Left lung (tissue), 4 donors: ENCODE measurements at regions not wholly inside any gene's neighbourhood (a gene's known extent, or its start where the extent isn't known, plus 50 kb on each side); places are given as distances from the start of the nearest gene placed in this dataset.

Experiments used
- ATAC-seq: fragments of 200-7000 bp; cut with Tn5 transposase; one replicate; pipeline ENCODE4 v1.9.1; 2020; ENCODE audit warnings: moderate library complexity
- DNase-seq, 4 donors: peaks; one replicate each; pipeline ENCODE4 v3.0.0-alpha.2; 2013 to 2020
- H3K27ac ChIP-seq, 2 donors: fragments of 200-600 bp; sonication (generic) in 1 of 2; one replicate each; pipeline versions ENCODE4 v1.5.0 to v1.8.0; 2020 to 2021
- H3K27me3 ChIP-seq, 2 donors: fragments of 200-600 bp; sonication (generic) in 1 of 2; one replicate each; pipeline versions ENCODE4 v1.5.0 to v1.8.0; 2020 to 2021
- H3K36me3 ChIP-seq, 2 donors: fragments of 200-600 bp; sonication (generic) in 1 of 2; one replicate each; pipeline versions ENCODE4 v1.5.0 to v1.8.0; 2020 to 2021
- H3K4me1 ChIP-seq, 2 donors: fragments of 200-600 bp; one replicate each; pipeline ENCODE4 v1.8.0; 2021
- H3K4me3 ChIP-seq, 2 donors: fragments of 200-600 bp; sonication (generic) in 1 of 2; one replicate each; pipeline versions ENCODE4 v1.5.0 to v1.8.0; 2020 to 2021; ENCODE audit warnings: mild to moderate bottlenecking in 1 of 2
- H3K9me3 ChIP-seq, 2 donors: fragments of 200-600 bp; sonication (generic) in 1 of 2; one replicate each; pipeline versions ENCODE4 v1.5.0 to v1.8.0; 2020 to 2021
- CTCF ChIP-seq, 2 donors: fragments of 200-600 bp; sonication (generic) in 1 of 2; IDR thresholded peaks; one replicate each; pipeline versions ENCODE4 v1.5.0 to v1.8.0; 2021; ENCODE audit warnings: antibody characterized with exemption in 2 of 2
- intact Hi-C, 2 donors: fragments of 100-400 bp; cut with DNase I; formaldehyde crosslinking; loops; one replicate each; pipeline versions ENCODE4 v1.11.2 to v1.14.2; 2022
- donor health status: DM: no; HTN: yes; CAD: no.
- donor health status: DM: no; HTN: no; CAD: no.

GRCh38 chr6:153442096-153442495 lies 311.0 kb upstream of the RGS17 start:
- DNase-seq (no peak), ATAC-seq (no peak)
- Histone ChIP-seq H3K4me1 (no peaks in the 10 kb centered on the region), H3K27me3 (no peaks in the 10 kb centered on the region), H3K4me3 (no peak overlapping the region), H3K36me3 (no peaks in the 10 kb centered on the region), H3K9me3 (peaks cover 0 to 17% of the 10 kb centered on the region in 2 donors), H3K27ac (no peak overlapping the region)
- intact Hi-C loops: no loop called here
- TF ChIP-seq CTCF (IDR thresholded peaks at IDR 0.05): no peak

- ATAC-seq: no peak
- Histone ChIP-seq H3K9me3 (no peaks in the 10 kb centered on the region), H3K4me1 (no peaks in the 10 kb centered on the region), H3K4me3 (no peak overlapping the region), H3K27ac (no peak overlapping the region), H3K36me3 (no peaks in the 10 kb centered on the region), H3K27me3 (no peaks in the 10 kb centered on the region)
- TF ChIP-seq CTCF (IDR thresholded peaks at IDR 0.05): no peak
- intact Hi-C loops: no loop called here
- no peak for DNase-seq
These were observed 306.1 kb upstream of the RGS17 start for GRCh38 chr6:153437193-153437592.

- no peaks in the 10 kb centered on the region for H3K36me3 ChIP-seq
- DNase-seq: no peak
- no peak for TF ChIP-seq CTCF (IDR thresholded peaks at IDR 0.05)
- H3K27me3 ChIP-seq: no peaks in the 10 kb centered on the region
- no peak overlapping the region for H3K4me3 ChIP-seq
- H3K4me1 ChIP-seq: no peaks in the 10 kb centered on the region
- H3K9me3 ChIP-seq: no peaks in the 10 kb centered on the region
- ATAC-seq: no peak
- H3K27ac ChIP-seq: no peak overlapping the region
- intact Hi-C loops: no loop called here
These were observed 305.3 kb upstream of the RGS17 start for GRCh38 chr6:153436351-153436750.

GRCh38 chr6:153435787-153436186 lies 304.7 kb upstream of the RGS17 start:
- H3K27me3 ChIP-seq: no peaks in the 10 kb centered on the region
- H3K36me3 ChIP-seq: no peaks in the 10 kb centered on the region
- H3K4me3 ChIP-seq: no peak overlapping the region
- intact Hi-C loops: no loop called here
- no peaks in the 10 kb centered on the region for H3K4me1 ChIP-seq
- H3K27ac ChIP-seq: no peak overlapping the region
- DNase-seq (no peak), ATAC-seq (no peak)
- H3K9me3 ChIP-seq: no peaks in the 10 kb centered on the region
- no peak for TF ChIP-seq CTCF (IDR thresholded peaks at IDR 0.05)

- H3K9me3 ChIP-seq: peaks cover 0 to 2% of the 10 kb centered on the region in 2 donors
- no peaks in the 10 kb centered on the region for H3K36me3 ChIP-seq
- no peaks in the 10 kb centered on the region for H3K4me1 ChIP-seq
- TF ChIP-seq CTCF (IDR thresholded peaks at IDR 0.05): no peak
- ATAC-seq (no peak), DNase-seq (no peak)
- intact Hi-C loops: no loop called here
- no peak overlapping the region for H3K4me3 ChIP-seq
- H3K27ac ChIP-seq: no peak overlapping the region
- H3K27me3 ChIP-seq: no peaks in the 10 kb centered on the region
These were observed 294.5 kb upstream of the RGS17 start for GRCh38 chr6:153425536-153425935.
